Endodermal cell (in vitro differentiated cells): ENCODE measurements at regions not wholly inside any gene's neighbourhood (a gene's known extent, or its start where the extent isn't known, plus 50 kb on each side); places are given as distances from the start of the nearest gene placed in this dataset.
A peak's percentile ranks its signal among the peaks of the same experiment; 100 is the strongest.

Experiments
- DNase-seq: peaks from one replicate; pipeline ENCODE4 v3.0.0-alpha.2; 2017
- H3K27ac ChIP-seq: 2 replicates; pipeline ENCODE4 v1.5.1; 2013; ENCODE audit warnings: mild to moderate bottlenecking, low read depth, low read length, moderate library complexity
- H3K27me3 ChIP-seq: 2 replicates; pipeline ENCODE4 v1.6.1; 2013; ENCODE audit warnings: mild to moderate bottlenecking, low read length, moderate library complexity; ENCODE audit not compliant: insufficient read depth, control insufficient read depth, poor library complexity, severe bottlenecking
- H3K36me3 ChIP-seq: 2 replicates; pipeline ENCODE4 v1.7.0; 2013; ENCODE audit warnings: mild to moderate bottlenecking, low read length, moderate library complexity; ENCODE audit not compliant: control insufficient read depth, insufficient read depth
- H3K4me1 ChIP-seq: one replicate; pipeline ENCODE4 v1.7.0; 2013; ENCODE audit warnings: low read length; ENCODE audit not compliant: control insufficient read depth, insufficient read depth
- H3K4me3 ChIP-seq: 2 replicates; pipeline ENCODE4 v1.5.1; 2013; ENCODE audit warnings: mild to moderate bottlenecking, low read length, moderate library complexity
- H3K9ac ChIP-seq: 2 replicates; pipeline ENCODE4 v1.6.1; 2013; ENCODE audit warnings: mild to moderate bottlenecking, low read length, moderate library complexity; ENCODE audit not compliant: poor library complexity, severe bottlenecking; ENCODE audit errors: extremely low read depth
- H3K9me3 ChIP-seq: 2 replicates; pipeline ENCODE4 v1.6.1; 2013; ENCODE audit warnings: mild to moderate bottlenecking, low read length, moderate library complexity; ENCODE audit not compliant: control insufficient read depth
- H3K27ac Mint-ChIP-seq: 2 replicates; pipeline ENCODE4 v1.8.0; 2020; ENCODE audit warnings: mixed read lengths
- H3K27me3 Mint-ChIP-seq: 2 replicates; pipeline ENCODE4 v1.8.0; 2021; ENCODE audit warnings: mild to moderate bottlenecking, mixed read lengths; ENCODE audit not compliant: insufficient read depth
- H3K36me3 Mint-ChIP-seq: 2 replicates; pipeline ENCODE4 v1.8.0; 2020; ENCODE audit warnings: low read depth, mixed read lengths
- H3K4me1 Mint-ChIP-seq: 2 replicates; pipeline ENCODE4 v1.8.0; 2020; ENCODE audit warnings: mixed read lengths
- H3K4me3 Mint-ChIP-seq: 2 replicates; pipeline ENCODE4 v1.8.0; 2020; ENCODE audit warnings: mild to moderate bottlenecking, moderate library complexity, mixed read lengths
- H3K9me3 Mint-ChIP-seq: 2 replicates; pipeline ENCODE4 v1.8.0; 2020; ENCODE audit warnings: mild to moderate bottlenecking, mixed read lengths
- WGBS, 2 experiments: methylation state at CpG; one replicate each; pipeline versions ENCODE4 v1.1.5 to v1.1.7; 2013; ENCODE audit warnings: missing lambda C conversion rate in 2 of 2, mixed read lengths in 1 of 2; ENCODE audit not compliant: insufficient coverage in 1 of 2, insufficient read length in 1 of 2; 5-methylcytosine and 5-hydroxymethylcytosine counted together
- TF ChIP-seq, protein P1 (sequence below): fragments of 200-600 bp; sonication (generic); conservative IDR thresholded peaks from 2 replicates; pipeline ENCODE4 v1.5.0; 2021; ENCODE audit warnings: antibody characterized with exemption, mild to moderate bottlenecking

DNA sequence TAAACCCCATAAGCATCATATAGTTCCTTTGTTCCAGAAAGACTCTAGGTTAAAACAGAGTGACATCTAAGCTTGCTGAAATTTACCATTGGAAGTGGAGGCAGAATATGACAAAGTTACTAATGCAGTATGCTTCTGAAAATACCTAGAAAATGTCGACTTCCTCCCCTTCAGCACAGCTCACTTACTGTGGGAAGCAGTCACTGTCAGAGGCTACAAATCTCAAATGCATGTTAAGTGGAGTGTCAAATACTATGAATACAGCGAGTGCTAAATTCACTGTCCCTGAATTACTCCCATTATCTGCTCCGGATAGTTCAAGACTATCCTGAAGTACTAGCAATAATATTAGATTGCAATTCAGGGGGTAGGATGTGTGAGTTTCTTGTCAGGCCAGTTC lies 1454.6 kb downstream of the AACS start:
- no peaks in the 10 kb centered on the region for H3K9me3 ChIP-seq
- Mint-ChIP-seq H3K4me1 (no peaks in the 10 kb centered on the region), H3K27me3 (no peaks in the 10 kb centered on the region), H3K36me3 (no peaks in the 10 kb centered on the region), H3K27ac (no peak overlapping the region), H3K9me3 (no peaks in the 10 kb centered on the region), H3K4me3 (no peak overlapping the region)
- H3K4me3 ChIP-seq = no peak overlapping the region
- 89 to 100% methylated on average over 1 to 3 of the region's 3 CpGs for WGBS, 2 experiments
- no peak overlapping the region for H3K9ac ChIP-seq
- no peak overlapping the region for H3K27ac ChIP-seq
- DNase-seq = no peak
- TF ChIP-seq, protein P1, sequence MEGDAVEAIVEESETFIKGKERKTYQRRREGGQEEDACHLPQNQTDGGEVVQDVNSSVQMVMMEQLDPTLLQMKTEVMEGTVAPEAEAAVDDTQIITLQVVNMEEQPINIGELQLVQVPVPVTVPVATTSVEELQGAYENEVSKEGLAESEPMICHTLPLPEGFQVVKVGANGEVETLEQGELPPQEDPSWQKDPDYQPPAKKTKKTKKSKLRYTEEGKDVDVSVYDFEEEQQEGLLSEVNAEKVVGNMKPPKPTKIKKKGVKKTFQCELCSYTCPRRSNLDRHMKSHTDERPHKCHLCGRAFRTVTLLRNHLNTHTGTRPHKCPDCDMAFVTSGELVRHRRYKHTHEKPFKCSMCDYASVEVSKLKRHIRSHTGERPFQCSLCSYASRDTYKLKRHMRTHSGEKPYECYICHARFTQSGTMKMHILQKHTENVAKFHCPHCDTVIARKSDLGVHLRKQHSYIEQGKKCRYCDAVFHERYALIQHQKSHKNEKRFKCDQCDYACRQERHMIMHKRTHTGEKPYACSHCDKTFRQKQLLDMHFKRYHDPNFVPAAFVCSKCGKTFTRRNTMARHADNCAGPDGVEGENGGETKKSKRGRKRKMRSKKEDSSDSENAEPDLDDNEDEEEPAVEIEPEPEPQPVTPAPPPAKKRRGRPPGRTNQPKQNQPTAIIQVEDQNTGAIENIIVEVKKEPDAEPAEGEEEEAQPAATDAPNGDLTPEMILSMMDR = no peak
- H3K4me1 ChIP-seq = no peaks in the 10 kb centered on the region
- H3K36me3 ChIP-seq = no peaks in the 10 kb centered on the region
- H3K27me3 ChIP-seq = no peaks in the 10 kb centered on the region

GRCh38 chr12:126523891-126524290 lies 1458.7 kb downstream of the AACS start:
- TF ChIP-seq, protein P1 = no peak
- H3K9me3 ChIP-seq = no peaks in the 10 kb centered on the region
- no peaks in the 10 kb centered on the region for H3K4me1 ChIP-seq
- no peak overlapping the region for H3K4me3 ChIP-seq
- Mint-ChIP-seq H3K27me3 (no peaks in the 10 kb centered on the region), H3K27ac (no peak overlapping the region), H3K9me3 (no peaks in the 10 kb centered on the region), H3K4me3 (no peak overlapping the region), H3K4me1 (no peaks in the 10 kb centered on the region), H3K36me3 (no peaks in the 10 kb centered on the region)
- DNase-seq = no peak
- WGBS, 2 experiments = 88 to 91% methylated on average over 6 to 7 of the region's 7 CpGs
- H3K9ac ChIP-seq = no peak overlapping the region
- H3K36me3 ChIP-seq = no peaks in the 10 kb centered on the region
- no peak overlapping the region for H3K27ac ChIP-seq
- no peaks in the 10 kb centered on the region for H3K27me3 ChIP-seq

DNA sequence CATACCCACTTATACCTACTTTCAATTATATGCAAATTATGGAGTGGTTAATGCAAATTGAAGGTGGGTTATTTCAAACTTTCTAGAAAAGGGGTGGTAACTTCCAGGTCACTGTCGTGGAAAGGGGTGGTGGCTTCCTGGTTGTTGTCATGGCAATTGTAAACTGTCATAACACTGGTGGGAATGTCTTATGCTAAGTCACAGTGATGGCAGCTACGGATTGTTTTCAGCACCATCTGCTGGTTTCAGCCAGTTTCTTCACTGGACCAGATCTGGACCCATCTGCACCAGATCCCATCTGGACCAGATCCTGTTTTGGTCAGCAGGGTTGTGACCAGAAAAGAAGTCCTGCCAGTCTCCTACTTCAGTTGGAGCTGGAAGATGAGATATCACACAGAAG lies 1469.3 kb downstream of the AACS start:
- Mint-ChIP-seq H3K9me3 (no peaks in the 10 kb centered on the region), H3K4me1 (peaks cover 7% of the 10 kb centered on the region), H3K36me3 (no peaks in the 10 kb centered on the region), H3K27ac (no peak overlapping the region), H3K4me3 (no peak overlapping the region), H3K27me3 (no peaks in the 10 kb centered on the region)
- H3K27me3 ChIP-seq = no peaks in the 10 kb centered on the region
- no peaks in the 10 kb centered on the region for H3K36me3 ChIP-seq
- H3K9me3 ChIP-seq = no peaks in the 10 kb centered on the region
- H3K4me3 ChIP-seq = no peak overlapping the region
- 80 to 100% methylated on average over 1 to 2 of the region's 2 CpGs for WGBS, 2 experiments
- H3K4me1 ChIP-seq = peaks cover 3% of the 10 kb centered on the region
- H3K9ac ChIP-seq = no peak overlapping the region
- DNase-seq = peak; percentile 43
- TF ChIP-seq, protein P1 = no peak
- H3K27ac ChIP-seq = no peak overlapping the region
